ENCODE measurements at regions not wholly inside any gene's neighbourhood (a gene's known extent, or its start where the extent isn't known, plus 50 kb on each side); places are given as distances from the start of the nearest gene placed in this dataset.

DNA sequence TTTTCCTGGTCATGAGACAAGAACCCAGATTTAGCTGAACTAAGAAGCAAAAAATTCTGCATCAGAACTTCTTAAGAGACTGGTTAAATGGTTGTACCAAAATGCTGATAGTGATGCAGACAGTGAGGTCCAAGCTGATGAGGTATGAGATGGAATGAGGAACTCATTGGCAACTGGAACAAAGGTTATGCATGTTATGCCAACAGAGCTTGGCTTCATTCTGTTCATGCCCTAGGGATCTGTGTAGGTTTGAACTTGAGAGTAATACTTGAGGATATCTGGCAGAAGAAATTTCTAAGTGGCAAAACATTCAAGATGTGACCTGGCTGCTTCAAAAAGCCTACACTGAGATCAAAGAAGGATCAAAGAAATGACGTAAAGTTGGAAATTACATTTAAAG lies 398.0 kb downstream of the FSCB start:
- Mint-ChIP-seq H3K27ac (no peak overlapping the region), H3K4me3 (no peak overlapping the region), H3K9me3 (peaks cover 7% of the 10 kb centered on the region), H3K27me3 (no peaks in the 10 kb centered on the region), H3K4me1 (no peaks in the 10 kb centered on the region), H3K36me3 (ENCODE audit: low read depth) (no peaks in the 10 kb centered on the region)
- ATAC-seq (no peak), DNase-seq (no peak)

- no peak overlapping the region for H3K4me3 Mint-ChIP-seq
- peaks cover 7% of the 10 kb centered on the region for H3K9me3 Mint-ChIP-seq
- H3K36me3 Mint-ChIP-seq (ENCODE audit: low read depth) = no peaks in the 10 kb centered on the region
- no peak overlapping the region for H3K27ac Mint-ChIP-seq
- DNase-seq (no peak), ATAC-seq (no peak)
- H3K27me3 Mint-ChIP-seq = no peaks in the 10 kb centered on the region
- H3K4me1 Mint-ChIP-seq = no peaks in the 10 kb centered on the region
Observed at GRCh38 chr14:44108601-44109000, 398.5 kb downstream of the FSCB start.

- no peaks in the 10 kb centered on the region for H3K36me3 Mint-ChIP-seq (ENCODE audit: low read depth)
- H3K9me3 Mint-ChIP-seq = peaks cover 7% of the 10 kb centered on the region
- H3K27ac Mint-ChIP-seq = no peak overlapping the region
- H3K4me3 Mint-ChIP-seq = no peak overlapping the region
- DNase-seq (no peak), ATAC-seq (no peak)
- no peaks in the 10 kb centered on the region for H3K27me3 Mint-ChIP-seq
- H3K4me1 Mint-ChIP-seq = no peaks in the 10 kb centered on the region
Observed at GRCh38 chr14:44107156-44107555, 399.9 kb downstream of the FSCB start.

DNA sequence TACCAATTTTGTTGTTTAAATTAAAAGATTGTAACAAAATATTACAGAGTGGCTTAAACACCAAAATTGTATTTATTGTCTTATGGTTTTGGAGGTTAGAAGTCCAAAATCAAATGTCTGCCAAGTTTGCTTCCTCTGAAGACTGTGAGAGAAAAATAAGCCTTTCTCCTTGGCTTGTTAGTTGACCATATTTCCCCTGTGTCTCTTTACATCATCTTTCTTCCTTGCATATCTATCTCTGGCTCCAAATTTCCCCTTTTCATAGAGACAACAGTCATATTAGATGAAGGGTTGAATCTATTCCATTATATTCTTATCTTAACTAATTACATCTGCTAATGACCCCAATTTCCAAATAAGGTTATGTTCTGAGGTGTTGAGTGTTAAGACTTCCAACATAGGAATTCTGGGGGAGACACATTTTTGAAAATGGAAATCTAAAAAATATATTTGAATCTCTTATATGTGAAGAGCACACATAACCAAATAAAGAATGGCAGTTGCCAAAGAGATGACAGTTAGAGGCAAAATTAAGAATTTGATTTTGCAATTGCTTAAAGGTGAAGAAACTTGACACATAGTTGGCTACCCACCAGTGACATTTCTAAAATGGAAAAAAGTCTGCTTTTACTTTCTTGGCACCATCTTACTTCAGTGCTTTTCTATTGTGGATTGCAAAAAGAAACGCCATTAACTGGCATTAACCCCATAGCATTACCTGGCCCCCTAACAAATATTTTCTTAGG lies 407.2 kb downstream of the FSCB start:
- H3K27me3 Mint-ChIP-seq = no peaks in the 10 kb centered on the region
- no peaks in the 10 kb centered on the region for H3K36me3 Mint-ChIP-seq (ENCODE audit: low read depth)
- H3K4me3 Mint-ChIP-seq = no peak overlapping the region
- ATAC-seq = no peak
- no peak overlapping the region for H3K27ac Mint-ChIP-seq
- no peak for DNase-seq
- peaks cover 18% of the 10 kb centered on the region for H3K9me3 Mint-ChIP-seq
- no peaks in the 10 kb centered on the region for H3K4me1 Mint-ChIP-seq

GRCh38 chr14:44081146-44081545 lies 425.9 kb downstream of the FSCB start:
- DNase-seq (no peak), ATAC-seq (no peak)
- H3K9me3 Mint-ChIP-seq = peaks cover 13% of the 10 kb centered on the region
- no peak overlapping the region for H3K4me3 Mint-ChIP-seq
- H3K4me1 Mint-ChIP-seq = no peaks in the 10 kb centered on the region
- no peaks in the 10 kb centered on the region for H3K27me3 Mint-ChIP-seq
- H3K27ac Mint-ChIP-seq = no peak overlapping the region
- no peaks in the 10 kb centered on the region for H3K36me3 Mint-ChIP-seq (ENCODE audit: low read depth)

- DNase-seq = no peak
- Mint-ChIP-seq H3K27me3 (no peaks in the 10 kb centered on the region), H3K4me3 (no peak overlapping the region), H3K27ac (no peak overlapping the region), H3K36me3 (ENCODE audit: low read depth) (no peaks in the 10 kb centered on the region), H3K9me3 (peaks cover 8% of the 10 kb centered on the region), H3K4me1 (no peaks in the 10 kb centered on the region)
- no peak for ATAC-seq
Observed at GRCh38 chr14:44070046-44070445, 437.0 kb downstream of the FSCB start.

GRCh38 chr14:44053422-44053821 lies 453.7 kb downstream of the FSCB start:
- H3K9me3 Mint-ChIP-seq = peaks cover 16% of the 10 kb centered on the region
- H3K4me1 Mint-ChIP-seq = no peaks in the 10 kb centered on the region
- no peak overlapping the region for H3K27ac Mint-ChIP-seq
- no peak for DNase-seq
- H3K27me3 Mint-ChIP-seq = no peaks in the 10 kb centered on the region
- no peaks in the 10 kb centered on the region for H3K36me3 Mint-ChIP-seq (ENCODE audit: low read depth)
- H3K4me3 Mint-ChIP-seq = no peak overlapping the region
- ATAC-seq = no peak

- H3K27me3 Mint-ChIP-seq = no peaks in the 10 kb centered on the region
- no peak overlapping the region for H3K4me3 Mint-ChIP-seq
- no peak overlapping the region for H3K27ac Mint-ChIP-seq
- peaks cover 16% of the 10 kb centered on the region for H3K9me3 Mint-ChIP-seq
- H3K4me1 Mint-ChIP-seq = no peaks in the 10 kb centered on the region
- H3K36me3 Mint-ChIP-seq (ENCODE audit: low read depth) = no peaks in the 10 kb centered on the region
- DNase-seq (no peak), ATAC-seq (no peak)
Observed at GRCh38 chr14:44041700-44042099, 465.4 kb downstream of the FSCB start.

DNA sequence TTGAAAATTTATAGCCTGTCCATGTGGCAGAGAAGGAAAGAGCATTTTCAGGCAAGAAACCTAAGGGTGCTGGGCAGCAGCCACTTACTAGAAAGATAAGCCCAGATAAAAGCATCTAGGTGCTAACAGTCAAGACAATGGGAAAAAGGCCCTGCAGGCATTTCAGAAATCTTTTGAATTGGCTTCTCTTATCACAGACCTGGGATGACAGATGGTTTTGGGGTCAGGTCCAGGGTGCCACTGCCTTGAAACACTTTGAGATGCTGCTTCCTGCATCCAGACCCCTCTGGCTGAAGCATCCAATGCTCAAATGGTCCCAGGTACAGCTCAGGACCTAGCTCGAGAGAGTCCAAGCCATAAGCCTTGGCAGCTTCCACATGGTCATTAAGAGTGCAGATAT lies 466.5 kb downstream of the FSCB start:
- peaks cover 16% of the 10 kb centered on the region for H3K9me3 Mint-ChIP-seq
- no peaks in the 10 kb centered on the region for H3K4me1 Mint-ChIP-seq
- H3K4me3 Mint-ChIP-seq = no peak overlapping the region
- no peaks in the 10 kb centered on the region for H3K27me3 Mint-ChIP-seq
- DNase-seq (no peak), ATAC-seq (no peak)
- H3K27ac Mint-ChIP-seq = no peak overlapping the region
- no peaks in the 10 kb centered on the region for H3K36me3 Mint-ChIP-seq (ENCODE audit: low read depth)

DNA sequence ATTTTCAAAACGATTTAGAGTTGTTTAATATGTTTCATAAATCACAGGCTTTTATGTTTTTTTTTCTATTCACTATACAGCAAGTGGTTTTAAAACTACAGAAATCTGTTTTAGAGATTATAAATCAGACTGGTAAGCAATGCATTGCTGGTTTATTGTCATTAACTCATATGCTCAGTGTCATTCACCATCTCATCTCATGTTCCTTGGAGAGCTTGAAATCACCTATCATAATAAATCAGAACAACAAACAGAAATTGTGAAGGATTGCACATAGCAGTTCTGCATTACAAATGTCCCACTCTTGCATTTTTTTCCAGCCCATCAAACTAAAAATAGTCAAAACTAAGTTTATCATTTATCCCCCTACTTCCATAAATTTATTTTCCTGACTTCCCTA lies 470.8 kb downstream of the FSCB start:
- Mint-ChIP-seq H3K36me3 (ENCODE audit: low read depth) (no peaks in the 10 kb centered on the region), H3K9me3 (peaks cover 16% of the 10 kb centered on the region), H3K27ac (no peak overlapping the region), H3K4me1 (no peaks in the 10 kb centered on the region), H3K27me3 (no peaks in the 10 kb centered on the region), H3K4me3 (no peak overlapping the region)
- ATAC-seq (no peak), DNase-seq (no peak)

DNA sequence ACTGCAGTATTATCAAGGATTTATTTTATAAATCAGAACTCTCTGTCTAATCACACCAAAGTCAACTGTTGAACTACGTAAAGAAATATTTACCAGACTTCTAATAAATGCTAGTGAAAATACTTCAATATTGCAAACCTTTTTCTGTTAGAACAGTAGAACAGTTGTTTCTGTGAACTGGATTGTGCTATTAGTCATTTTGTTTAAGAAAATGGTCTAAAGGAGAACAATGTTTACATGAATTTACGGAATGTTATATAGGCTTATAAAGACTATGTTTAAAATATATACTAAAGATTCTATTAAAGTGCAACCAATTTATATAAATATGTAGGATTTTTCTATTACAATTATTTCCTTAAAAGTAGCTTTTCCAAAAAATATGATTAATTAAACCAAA lies 471.4 kb downstream of the FSCB start:
- no peaks in the 10 kb centered on the region for H3K27me3 Mint-ChIP-seq
- H3K9me3 Mint-ChIP-seq = peaks cover 16% of the 10 kb centered on the region
- ATAC-seq (no peak), DNase-seq (no peak)
- H3K4me1 Mint-ChIP-seq = no peaks in the 10 kb centered on the region
- H3K27ac Mint-ChIP-seq = no peak overlapping the region
- no peaks in the 10 kb centered on the region for H3K36me3 Mint-ChIP-seq (ENCODE audit: low read depth)
- H3K4me3 Mint-ChIP-seq = no peak overlapping the region

DNA sequence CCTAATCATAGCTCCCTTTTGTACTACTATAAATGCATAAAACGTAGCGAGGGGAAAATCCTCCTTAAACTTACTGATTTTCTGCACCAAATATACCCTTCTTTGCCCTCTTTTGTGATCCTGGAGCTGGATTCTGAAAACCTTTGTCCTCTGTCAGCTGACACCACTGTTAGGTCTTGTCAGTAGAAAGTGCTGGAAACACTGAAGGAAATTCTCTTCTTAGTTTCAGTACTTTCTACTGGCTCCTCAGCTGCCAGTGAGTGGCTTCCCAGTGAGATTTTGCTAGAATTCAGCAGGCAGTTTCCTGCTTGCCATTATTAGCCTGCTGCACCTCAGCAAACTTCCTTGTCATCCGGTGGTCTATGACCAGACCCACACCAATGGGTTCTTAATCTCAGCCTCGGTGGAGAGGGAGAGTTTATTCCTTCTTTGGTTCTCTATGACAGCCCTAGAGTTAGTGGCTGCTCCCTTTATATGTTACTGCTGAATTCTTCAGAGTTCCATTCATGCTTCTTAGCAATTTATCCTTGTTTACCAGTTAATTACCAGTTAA lies 476.2 kb downstream of the FSCB start:
- no peaks in the 10 kb centered on the region for H3K27me3 Mint-ChIP-seq
- H3K4me1 Mint-ChIP-seq = no peaks in the 10 kb centered on the region
- DNase-seq (no peak), ATAC-seq (no peak)
- no peaks in the 10 kb centered on the region for H3K36me3 Mint-ChIP-seq (ENCODE audit: low read depth)
- no peak overlapping the region for H3K27ac Mint-ChIP-seq
- no peak overlapping the region for H3K4me3 Mint-ChIP-seq
- no peaks in the 10 kb centered on the region for H3K9me3 Mint-ChIP-seq

GRCh38 chr14:44029933-44030332 lies 477.1 kb downstream of the FSCB start:
- Mint-ChIP-seq H3K4me3 (no peak overlapping the region), H3K4me1 (no peaks in the 10 kb centered on the region), H3K27me3 (no peaks in the 10 kb centered on the region), H3K27ac (no peak overlapping the region), H3K9me3 (no peaks in the 10 kb centered on the region), H3K36me3 (ENCODE audit: low read depth) (no peaks in the 10 kb centered on the region)
- ATAC-seq (no peak), DNase-seq (no peak)

DNA sequence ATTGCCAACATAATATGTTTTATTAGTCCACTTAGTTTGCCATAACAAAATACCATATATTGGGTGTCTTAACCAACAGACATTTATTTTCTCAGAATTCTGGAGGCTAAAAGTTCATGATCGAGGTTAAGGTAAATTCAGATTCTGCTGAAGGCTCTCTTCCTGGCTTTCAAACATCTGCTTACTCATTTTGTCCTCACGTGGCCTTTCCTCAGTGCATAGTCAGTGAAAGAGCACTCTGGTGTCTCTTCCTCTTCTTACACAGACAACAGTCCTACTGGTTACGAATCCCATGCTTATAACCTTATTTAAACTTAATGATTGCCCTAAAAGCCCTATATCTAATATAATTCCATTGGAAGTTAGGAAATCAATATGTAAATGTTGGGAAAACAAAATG lies 479.7 kb downstream of the FSCB start:
- ATAC-seq (no peak), DNase-seq (no peak)
- Mint-ChIP-seq H3K27me3 (no peaks in the 10 kb centered on the region), H3K27ac (no peak overlapping the region), H3K4me3 (no peak overlapping the region), H3K9me3 (no peaks in the 10 kb centered on the region), H3K36me3 (ENCODE audit: low read depth) (no peaks in the 10 kb centered on the region), H3K4me1 (no peaks in the 10 kb centered on the region)

DNA sequence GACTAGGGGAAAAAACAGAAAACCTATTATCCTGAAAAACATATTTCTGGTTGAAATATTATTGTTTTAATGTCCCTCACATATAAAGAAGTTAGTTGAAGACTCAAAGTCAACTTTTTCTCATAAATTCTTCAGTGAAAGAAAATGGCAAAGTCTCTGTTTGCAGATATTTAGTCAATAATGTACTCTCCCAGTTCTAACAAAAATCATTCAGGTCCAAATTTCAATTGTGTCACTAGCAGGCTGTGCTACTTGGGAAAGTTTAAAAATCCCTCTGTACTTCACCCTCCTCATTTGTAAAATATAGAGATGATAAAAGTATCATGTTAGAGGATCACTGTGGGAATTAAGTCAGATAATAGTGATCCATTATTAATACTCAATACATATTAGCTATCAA lies 496.5 kb downstream of the FSCB start:
- H3K9me3 Mint-ChIP-seq = peaks cover 11% of the 10 kb centered on the region
- H3K27ac Mint-ChIP-seq = no peak overlapping the region
- ATAC-seq = no peak
- no peaks in the 10 kb centered on the region for H3K4me1 Mint-ChIP-seq
- no peaks in the 10 kb centered on the region for H3K27me3 Mint-ChIP-seq
- DNase-seq = no peak
- H3K4me3 Mint-ChIP-seq = no peak overlapping the region
- no peaks in the 10 kb centered on the region for H3K36me3 Mint-ChIP-seq (ENCODE audit: low read depth)

GRCh38 chr14:44010071-44010470 lies 497.0 kb downstream of the FSCB start:
- H3K36me3 Mint-ChIP-seq (ENCODE audit: low read depth) = no peaks in the 10 kb centered on the region
- ATAC-seq = no peak
- DNase-seq = no peak
- H3K27me3 Mint-ChIP-seq = no peaks in the 10 kb centered on the region
- peaks cover 11% of the 10 kb centered on the region for H3K9me3 Mint-ChIP-seq
- no peak overlapping the region for H3K4me3 Mint-ChIP-seq
- no peaks in the 10 kb centered on the region for H3K4me1 Mint-ChIP-seq
- no peak overlapping the region for H3K27ac Mint-ChIP-seq
